Tibial artery (tissue), 4 donors: ENCODE measurements at regions not wholly inside any gene's neighbourhood (a gene's known extent, or its start where the extent isn't known, plus 50 kb on each side); places are given as distances from the start of the nearest gene placed in this dataset.

Experiments
- DNase-seq, 2 donors: peaks; one replicate each; pipeline ENCODE4 v3.0.0-alpha.2; 2019
- H3K27ac ChIP-seq, 2 donors: fragments of 200-600 bp; sonication (generic) in 1 of 2; 1 replicate in 1 of 2; 2 replicates in 1 of 2; pipeline ENCODE4 v1.5.1; 2018 to 2019; ENCODE audit warnings: mild to moderate bottlenecking in 1 of 2
- H3K27me3 ChIP-seq, 2 donors: fragments of 200-600 bp; sonication (generic) in 1 of 2; one replicate each; pipeline versions ENCODE4 v1.5.1 to v1.6.0; 2016 to 2019
- H3K36me3 ChIP-seq, 3 donors: fragments of 200-600 bp; sonication (generic) in 2 of 3; one replicate each; pipeline ENCODE4 v1.5.1; 2016 to 2019; ENCODE audit warnings: mild to moderate bottlenecking in 2 of 3
- H3K4me1 ChIP-seq, 4 donors: fragments of 200-600 bp; sonication (generic) in 2 of 4; 1 replicate in 3 of 4; 2 replicates in 1 of 4; pipeline ENCODE4 v1.5.1; 2016 to 2019
- H3K4me3 ChIP-seq, 2 donors: fragments of 200-600 bp; sonication (generic) in 1 of 2; 1 replicate in 1 of 2; 2 replicates in 1 of 2; pipeline ENCODE4 v1.5.1; 2018 to 2019; ENCODE audit warnings: mild to moderate bottlenecking in 2 of 2
- H3K9me3 ChIP-seq, 3 donors: fragments of 200-600 bp; sonication (generic) in 1 of 3; one replicate each; pipeline ENCODE4 v1.5.1; 2016 to 2019
- CTCF ChIP-seq, 2 experiments: fragments of 200-600 bp in 1 of 2; fragments of 450-650 bp in 1 of 2; IDR thresholded peaks; one replicate each; pipeline ENCODE4 v1.5.1; 2017 to 2019; ENCODE audit warnings: antibody characterized with exemption in 2 of 2, mild to moderate bottlenecking in 1 of 2, moderate library complexity in 1 of 2
- intact Hi-C: fragments of 100-400 bp; cut with DNase I; formaldehyde crosslinking; loops from one replicate; pipeline ENCODE4 v1.15.0; 2023; ENCODE audit warnings: low total_unique reads

- Histone ChIP-seq H3K4me1 (peaks cover 0 to 4% (median 0%) of the 10 kb centered on the region in 4 donors), H3K27me3 (peaks cover 0 to 68% of the 10 kb centered on the region in 2 donors), H3K9me3 (no peaks in the 10 kb centered on the region), H3K36me3 (no peaks in the 10 kb centered on the region), H3K4me3 (no peak overlapping the region), H3K27ac (no peak overlapping the region)
- intact Hi-C loops = no loop called here
- no peak for TF ChIP-seq CTCF (IDR thresholded peaks at IDR 0.05)
- no peak for DNase-seq
Measured at GRCh38 chr21:43273016-43273707, 104.4 kb downstream of the CRYAA start.

GRCh38 chr21:43272591-43272990 lies 103.8 kb downstream of the CRYAA start:
- Histone ChIP-seq H3K4me1 (peaks cover 0 to 4% (median 0%) of the 10 kb centered on the region in 4 donors), H3K27ac (no peak overlapping the region), H3K4me3 (no peak overlapping the region), H3K36me3 (no peaks in the 10 kb centered on the region), H3K27me3 (peaks cover 0 to 62% of the 10 kb centered on the region in 2 donors), H3K9me3 (no peaks in the 10 kb centered on the region)
- no peak for DNase-seq
- no peak for TF ChIP-seq CTCF (IDR thresholded peaks at IDR 0.05)
- intact Hi-C loops = no loop called here

GRCh38 chr21:43271452-43272020 lies 102.7 kb downstream of the CRYAA start:
- H3K27me3 ChIP-seq = peaks cover 0 to 53% of the 10 kb centered on the region in 2 donors
- intact Hi-C loops = no loop called here
- no peak for DNase-seq
- no peak for TF ChIP-seq CTCF (IDR thresholded peaks at IDR 0.05)
- H3K4me1 ChIP-seq = peaks cover 0 to 4% (median 0%) of the 10 kb centered on the region in 4 donors
- no peaks in the 10 kb centered on the region for H3K9me3 ChIP-seq
- H3K4me3 ChIP-seq = no peak overlapping the region
- H3K27ac ChIP-seq = no peak overlapping the region
- H3K36me3 ChIP-seq = no peaks in the 10 kb centered on the region

- intact Hi-C loops = no loop called here
- peaks cover 0 to 46% of the 10 kb centered on the region in 2 donors for H3K27me3 ChIP-seq
- H3K36me3 ChIP-seq = no peaks in the 10 kb centered on the region
- H3K4me1 ChIP-seq = peaks cover 0 to 4% (median 0%) of the 10 kb centered on the region in 4 donors
- no peak overlapping the region for H3K4me3 ChIP-seq
- TF ChIP-seq CTCF (IDR thresholded peaks at IDR 0.05) = no peak
- no peaks in the 10 kb centered on the region for H3K9me3 ChIP-seq
- no peak overlapping the region for H3K27ac ChIP-seq
- no peak for DNase-seq
Measured at GRCh38 chr21:43270800-43271301, 102.0 kb downstream of the CRYAA start.

GRCh38 chr21:43269957-43270705 lies 101.3 kb downstream of the CRYAA start:
- intact Hi-C loops = no loop called here
- H3K27me3 ChIP-seq = peaks cover 0 to 39% of the 10 kb centered on the region in 2 donors
- H3K4me1 ChIP-seq = peaks cover 0 to 4% (median 0%) of the 10 kb centered on the region in 4 donors
- no peak for TF ChIP-seq CTCF (IDR thresholded peaks at IDR 0.05)
- H3K27ac ChIP-seq = no peak overlapping the region
- H3K4me3 ChIP-seq = no peak overlapping the region
- DNase-seq = no peak
- H3K36me3 ChIP-seq = no peaks in the 10 kb centered on the region
- H3K9me3 ChIP-seq = no peaks in the 10 kb centered on the region
